ENCODE measurements at regions not wholly inside any gene's neighbourhood (a gene's known extent, or its start where the extent isn't known, plus 50 kb on each side); places are given as distances from the start of the nearest gene placed in this dataset.

DNA sequence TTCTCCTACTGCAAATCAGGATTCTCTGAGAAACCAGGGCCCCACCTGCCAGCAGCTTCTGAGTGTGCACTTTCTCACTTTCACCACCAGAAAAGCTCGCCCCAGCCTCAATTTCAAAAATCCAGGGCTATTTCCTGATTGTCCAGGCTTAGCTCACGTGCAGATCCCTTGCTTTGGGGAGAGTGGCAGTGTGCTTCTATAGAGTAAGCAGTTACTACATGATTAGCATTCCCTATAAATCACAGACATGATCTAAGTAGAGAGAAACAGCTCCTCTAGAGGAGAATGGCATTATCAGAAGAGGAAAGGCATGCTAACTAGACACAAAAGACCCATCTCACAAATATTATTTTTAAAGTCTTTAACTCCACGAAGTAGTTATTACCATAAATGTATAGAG, 456.0 kb upstream of the PKN2 start:
- TF ChIP-seq POLR2AphosphoS5 (IDR thresholded peaks at IDR 0.05): no peak
- TF ChIP-seq, protein P1, sequence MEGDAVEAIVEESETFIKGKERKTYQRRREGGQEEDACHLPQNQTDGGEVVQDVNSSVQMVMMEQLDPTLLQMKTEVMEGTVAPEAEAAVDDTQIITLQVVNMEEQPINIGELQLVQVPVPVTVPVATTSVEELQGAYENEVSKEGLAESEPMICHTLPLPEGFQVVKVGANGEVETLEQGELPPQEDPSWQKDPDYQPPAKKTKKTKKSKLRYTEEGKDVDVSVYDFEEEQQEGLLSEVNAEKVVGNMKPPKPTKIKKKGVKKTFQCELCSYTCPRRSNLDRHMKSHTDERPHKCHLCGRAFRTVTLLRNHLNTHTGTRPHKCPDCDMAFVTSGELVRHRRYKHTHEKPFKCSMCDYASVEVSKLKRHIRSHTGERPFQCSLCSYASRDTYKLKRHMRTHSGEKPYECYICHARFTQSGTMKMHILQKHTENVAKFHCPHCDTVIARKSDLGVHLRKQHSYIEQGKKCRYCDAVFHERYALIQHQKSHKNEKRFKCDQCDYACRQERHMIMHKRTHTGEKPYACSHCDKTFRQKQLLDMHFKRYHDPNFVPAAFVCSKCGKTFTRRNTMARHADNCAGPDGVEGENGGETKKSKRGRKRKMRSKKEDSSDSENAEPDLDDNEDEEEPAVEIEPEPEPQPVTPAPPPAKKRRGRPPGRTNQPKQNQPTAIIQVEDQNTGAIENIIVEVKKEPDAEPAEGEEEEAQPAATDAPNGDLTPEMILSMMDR (IDR thresholded peaks at IDR 0.05): no peak

Measured in suprapubic skin (tissue), 3 donors.